Heart left ventricle (tissue), 13 donors: ENCODE measurements at regions not wholly inside any gene's neighbourhood (a gene's known extent, or its start where the extent isn't known, plus 50 kb on each side); places are given as distances from the start of the nearest gene placed in this dataset.

Experiments
- POLR2A ChIP-seq, 2 donors: fragments of 450-650 bp; IDR thresholded peaks; one replicate each; pipeline ENCODE4 v1.6.1; 2017; ENCODE audit warnings: antibody characterized with exemption in 2 of 2, mild to moderate bottlenecking in 2 of 2, moderate library complexity in 2 of 2
- TF ChIP-seq, protein P1 (sequence below), 12 donors: fragments of 200-600 bp; sonication (generic) in 4 of 12; IDR thresholded peaks; one replicate each; pipeline versions ENCODE4 v1.5.0 to v1.8.0; 2018 to 2022; ENCODE audit warnings: antibody characterized with exemption in 12 of 12, mild to moderate bottlenecking in 5 of 12
- donor health status: ischemic (EF 13 %, LVEDD 7.1; RV severe dilation, severe dysfunction).
- donor health status: DM: no; HTN: yes; CAD: no.
- donor health status: DM: no; HTN: no; CAD: no.
- donor health status: ischemic (EF 25% LVEDD 6.9; RV normal size, moderate dysfunction).
- donor health status: ischemic (EF 25% LVEDD 5.7; RV mildly dilated, moderate dysfunction).
- donor health status: ischemic (EF 35%, LVEDD 5.7; RV mildly dilated, moderate dysfunction).
- donor health status: nonischemic (EF 11% LVEDD 7.7; RV severe dilation, severe dysfunction).
- donor health status: DM: yes; HTN: yes; CAD: no.
- donor health status: PGD.
- donor health status: ischemic (EF 29% LVEDD 5.4; RV normal size, mild dysfunction).
- donor health status: nonischemic (EF 23%, LVEDD 6.1; RV moderate dilation, normal function).

DNA sequence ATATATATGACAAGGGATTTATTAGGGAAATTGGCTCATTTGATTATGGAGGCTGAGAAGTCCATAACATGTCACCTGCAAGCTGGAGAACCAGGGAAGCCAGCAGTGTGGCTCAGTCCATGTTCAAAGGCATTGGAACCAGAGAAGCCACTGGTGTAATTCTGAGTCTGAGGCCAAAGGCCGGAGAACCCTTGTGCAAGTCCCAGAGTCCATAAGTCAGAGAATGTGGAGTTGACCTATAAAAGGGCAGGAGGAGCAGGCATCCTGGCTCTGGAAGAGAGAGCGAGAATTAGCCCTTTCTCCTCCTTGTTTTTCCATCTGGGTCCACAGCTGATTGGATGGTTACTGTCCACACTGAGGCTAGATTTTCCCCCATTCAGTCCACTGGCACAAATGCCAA is 319.8 kb downstream of the IGSF11 start:
- TF ChIP-seq, protein P1, sequence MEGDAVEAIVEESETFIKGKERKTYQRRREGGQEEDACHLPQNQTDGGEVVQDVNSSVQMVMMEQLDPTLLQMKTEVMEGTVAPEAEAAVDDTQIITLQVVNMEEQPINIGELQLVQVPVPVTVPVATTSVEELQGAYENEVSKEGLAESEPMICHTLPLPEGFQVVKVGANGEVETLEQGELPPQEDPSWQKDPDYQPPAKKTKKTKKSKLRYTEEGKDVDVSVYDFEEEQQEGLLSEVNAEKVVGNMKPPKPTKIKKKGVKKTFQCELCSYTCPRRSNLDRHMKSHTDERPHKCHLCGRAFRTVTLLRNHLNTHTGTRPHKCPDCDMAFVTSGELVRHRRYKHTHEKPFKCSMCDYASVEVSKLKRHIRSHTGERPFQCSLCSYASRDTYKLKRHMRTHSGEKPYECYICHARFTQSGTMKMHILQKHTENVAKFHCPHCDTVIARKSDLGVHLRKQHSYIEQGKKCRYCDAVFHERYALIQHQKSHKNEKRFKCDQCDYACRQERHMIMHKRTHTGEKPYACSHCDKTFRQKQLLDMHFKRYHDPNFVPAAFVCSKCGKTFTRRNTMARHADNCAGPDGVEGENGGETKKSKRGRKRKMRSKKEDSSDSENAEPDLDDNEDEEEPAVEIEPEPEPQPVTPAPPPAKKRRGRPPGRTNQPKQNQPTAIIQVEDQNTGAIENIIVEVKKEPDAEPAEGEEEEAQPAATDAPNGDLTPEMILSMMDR (IDR thresholded peaks at IDR 0.05), result no peak
- TF ChIP-seq POLR2A (IDR thresholded peaks at IDR 0.05), result no peak
